Pulmonary artery endothelial cell (primary cell): ENCODE measurements at regions not wholly inside any gene's neighbourhood (a gene's known extent, or its start where the extent isn't known, plus 50 kb on each side); places are given as distances from the start of the nearest gene placed in this dataset.

ENCODE experiments used
- DNase-seq: peaks from one replicate; pipeline ENCODE4 v3.0.0-alpha.2; 2011; ENCODE audit warnings: low read depth, low spot score

GRCh38 chr6:2563635-2564034, 187.1 kb downstream of the MYLK4 start:
- no peak for DNase-seq

- DNase-seq: no peak
Observed at GRCh38 chr6:2562721-2563451, 187.8 kb downstream of the MYLK4 start.

GRCh38 chr6:2560917-2561698, 189.6 kb downstream of the MYLK4 start:
- no peak for DNase-seq

- DNase-seq: no peak
Observed at GRCh38 chr6:2560140-2560818, 190.4 kb downstream of the MYLK4 start.

- no peak for DNase-seq
Observed at GRCh38 chr6:2558861-2559801, 191.6 kb downstream of the MYLK4 start.

GRCh38 chr6:2558098-2558680, 192.5 kb downstream of the MYLK4 start:
- DNase-seq: no peak

- DNase-seq: no peak
Observed at GRCh38 chr6:2557181-2557720, 193.5 kb downstream of the MYLK4 start.

- no peak for DNase-seq
Observed at GRCh38 chr6:2556761-2557160, 194.0 kb downstream of the MYLK4 start.

GRCh38 chr6:2554651-2555260, 196.0 kb downstream of the MYLK4 start:
- DNase-seq: no peak

- no peak for DNase-seq
Observed at GRCh38 chr6:2552526-2553154, 198.1 kb downstream of the MYLK4 start.

- no peak for DNase-seq
Observed at GRCh38 chr6:2551705-2552104, 199.0 kb downstream of the MYLK4 start.

- no peak for DNase-seq
Observed at GRCh38 chr6:2550247-2550646, 200.5 kb downstream of the MYLK4 start.

GRCh38 chr6:2549834-2550233, 200.9 kb downstream of the MYLK4 start:
- no peak for DNase-seq

GRCh38 chr6:2547355-2547754, 203.4 kb downstream of the MYLK4 start:
- no peak for DNase-seq

- no peak for DNase-seq
Observed at GRCh38 chr6:2546901-2547300, 203.8 kb downstream of the MYLK4 start.

- no peak for DNase-seq
Observed at GRCh38 chr6:2545383-2546038, 205.2 kb downstream of the MYLK4 start.

- DNase-seq: no peak
Observed at GRCh38 chr6:2543321-2543720, 207.4 kb downstream of the MYLK4 start.

GRCh38 chr6:2542858-2543218, 207.9 kb downstream of the MYLK4 start:
- DNase-seq: no peak
